H1 (cell line): ENCODE measurements at regions not wholly inside any gene's neighbourhood (a gene's known extent, or its start where the extent isn't known, plus 50 kb on each side); places are given as distances from the start of the nearest gene placed in this dataset.

Experiments used
- CTCF ChIA-PET: fragments of 300-600 bp; sonication (Branson Sonifier 250); formaldehyde crosslinking; loops from one replicate; lab custom pipeline; 2021; ENCODE audit not compliant: partially characterized antibody; lab: Charles Lee
- POLR2A ChIA-PET: fragments of 300-600 bp; sonication (Branson Sonifier 250); formaldehyde crosslinking; loops from one replicate; lab custom pipeline; 2021; ENCODE audit warnings: inconsistent platforms; ENCODE audit not compliant: partially characterized antibody; lab: Charles Lee
- DNase-seq, 2 experiments: peaks; one replicate each; pipeline versions ENCODE4 v3.0.0 to v3.0.0-alpha.2; 2010 to 2022; ENCODE audit warnings: low spot score in 2 of 2, low read depth in 1 of 2, mixed read lengths in 1 of 2
- FAIRE-seq: peaks from 2 replicates; lab custom pipeline; 2011; peaks lifted over from hg19 to GRCh38; lab: Jason Lieb, UNC
- H2AFZ ChIP-seq: 2 replicates; pipeline ENCODE4 v1.8.1; 2012; ENCODE audit warnings: low read length, inconsistent platforms
- H2AK5ac ChIP-seq: 2 replicates; pipeline ENCODE4 v1.6.1; 2013; ENCODE audit warnings: low read depth, low read length
- H2BK120ac ChIP-seq: replicated peaks from 2 replicates; pipeline ENCODE3; 2013; ENCODE audit warnings: low read depth, low read length, inconsistent platforms
- H2BK12ac ChIP-seq: 2 replicates; pipeline ENCODE4 v1.6.1; 2013; ENCODE audit warnings: low read depth, low read length
- H2BK15ac ChIP-seq: 2 replicates; pipeline ENCODE4 v1.6.1; 2013; ENCODE audit warnings: low read length
- H2BK20ac ChIP-seq: 2 replicates; pipeline ENCODE4 v1.6.1; 2013; ENCODE audit warnings: low read length
- H2BK5ac ChIP-seq: 2 replicates; pipeline ENCODE4 v1.6.1; 2013; ENCODE audit warnings: low read depth, low read length
- H3K14ac ChIP-seq: 2 replicates; pipeline ENCODE4 v1.6.1; 2013; ENCODE audit warnings: inconsistent platforms; ENCODE audit not compliant: insufficient read length
- H3K18ac ChIP-seq: 2 replicates; pipeline ENCODE4 v1.6.1; 2013; ENCODE audit warnings: low read length; ENCODE audit errors: extremely low read depth
- H3K23ac ChIP-seq: 2 replicates; pipeline ENCODE4 v1.6.1; 2013; ENCODE audit warnings: inconsistent platforms; ENCODE audit not compliant: insufficient read length
- H3K23me2 ChIP-seq: 2 replicates; pipeline ENCODE4 v1.6.1; 2013; ENCODE audit warnings: low read depth, low read length
- H3K27ac ChIP-seq: 2 replicates; pipeline ENCODE4 v1.6.1; 2011; ENCODE audit warnings: low read depth, low read length, inconsistent platforms
- H3K27me3 ChIP-seq, 4 experiments: replicated peaks in 1 of 4; 1 replicate in 1 of 4; 2 replicates in 3 of 4; pipeline versions ENCODE4 v1.6.1 to v1.8.1; 2011 to 2013; ENCODE audit warnings: low read length in 3 of 4, mild to moderate bottlenecking in 3 of 4, inconsistent platforms in 2 of 4, mixed read lengths in 2 of 4, moderate library complexity in 1 of 4; ENCODE audit not compliant: control insufficient read depth in 3 of 4, insufficient read depth in 3 of 4; ENCODE audit errors: extremely low read depth in 1 of 4
- H3K36me3 ChIP-seq, 4 experiments: 2 replicates each; pipeline versions ENCODE4 v1.6.1 to v1.8.1; 2011 to 2013; ENCODE audit warnings: mild to moderate bottlenecking in 4 of 4, low read length in 3 of 4, moderate library complexity in 2 of 4, control low read depth in 1 of 4, inconsistent platforms in 1 of 4; ENCODE audit not compliant: insufficient read depth in 4 of 4, control insufficient read depth in 2 of 4
- H3K4ac ChIP-seq: replicated peaks from 2 replicates; pipeline ENCODE3; 2013; ENCODE audit warnings: low read length, low read depth, mixed read lengths, inconsistent platforms; ENCODE audit not compliant: insufficient read length
- H3K4me1 ChIP-seq, 4 experiments: replicated peaks in 1 of 4; 1 replicate in 1 of 4; 2 replicates in 3 of 4; pipeline versions ENCODE4 v1.6.1 to v1.8.1; 2011 to 2013; ENCODE audit warnings: low read length in 3 of 4, inconsistent platforms in 2 of 4, mixed read lengths in 1 of 4; ENCODE audit not compliant: insufficient read depth in 4 of 4, control insufficient read depth in 3 of 4
- H3K4me2 ChIP-seq, 2 experiments: 2 replicates each; pipeline versions ENCODE4 v1.6.1 to v1.8.1; 2011 to 2013; ENCODE audit warnings: low read depth in 2 of 2, low read length in 2 of 2, control low read depth in 1 of 2, inconsistent platforms in 1 of 2, mild to moderate bottlenecking in 1 of 2; ENCODE audit not compliant: insufficient read depth in 1 of 2
- H3K4me3 ChIP-seq, 4 experiments: fragments of 200-600, 300-600 bp in 1 of 4; sonication (generic), shearing (Covaris generic), sonication (Bioruptor Twin) in 1 of 4; 2 replicates each; pipeline versions ENCODE4 v1.5.1 to v1.8.1; 2011 to 2016; ENCODE audit warnings: low read length in 4 of 4, low read depth in 3 of 4, control low read depth in 2 of 4, inconsistent platforms in 2 of 4, mild to moderate bottlenecking in 2 of 4, mixed read lengths in 1 of 4, moderate library complexity in 1 of 4; ENCODE audit not compliant: insufficient read depth in 2 of 4; ENCODE audit errors: extremely low read depth in 1 of 4
- H3K56ac ChIP-seq: replicated peaks from 2 replicates; pipeline ENCODE3; 2013; ENCODE audit warnings: low read depth, mild to moderate bottlenecking, mixed read lengths, low read length, inconsistent platforms; ENCODE audit not compliant: insufficient read length
- H3K79me1 ChIP-seq: 2 replicates; pipeline ENCODE4 v1.6.1; 2013; ENCODE audit warnings: low read depth, low read length, control low read depth
- H3K79me2 ChIP-seq, 2 experiments: 2 replicates each; pipeline versions ENCODE4 v1.6.1 to v1.8.1; 2012 to 2013; ENCODE audit warnings: low read length in 2 of 2, mild to moderate bottlenecking in 2 of 2, inconsistent platforms in 1 of 2; ENCODE audit not compliant: insufficient read depth in 2 of 2, control insufficient read depth in 1 of 2
- H3K9ac ChIP-seq, 4 experiments: replicated peaks in 1 of 4; 1 replicate in 1 of 4; 2 replicates in 3 of 4; pipeline versions ENCODE4 v1.6.1 to v1.8.1; 2011 to 2013; ENCODE audit warnings: low read depth in 3 of 4, low read length in 3 of 4, control low read depth in 2 of 4, mild to moderate bottlenecking in 2 of 4, moderate library complexity in 2 of 4, inconsistent platforms in 1 of 4; ENCODE audit errors: extremely low read depth in 1 of 4
- H3K9me3 ChIP-seq, 2 experiments: 2 replicates each; pipeline versions ENCODE4 v1.6.1 to v1.8.1; 2012 to 2013; ENCODE audit warnings: mild to moderate bottlenecking in 2 of 2, moderate library complexity in 2 of 2, control low read depth in 1 of 2, inconsistent platforms in 1 of 2, low read depth in 1 of 2, low read length in 1 of 2, mixed read lengths in 1 of 2; ENCODE audit not compliant: insufficient read depth in 2 of 2
- H4K20me1 ChIP-seq, 2 experiments: replicated peaks in 1 of 2; 2 replicates each; pipeline versions ENCODE3 to v1.8.1; 2011 to 2013; ENCODE audit warnings: inconsistent platforms in 2 of 2, low read length in 2 of 2, mild to moderate bottlenecking in 1 of 2; ENCODE audit not compliant: insufficient read depth in 2 of 2, control insufficient read depth in 1 of 2
- H4K5ac ChIP-seq: 2 replicates; pipeline ENCODE4 v1.6.1; 2013; ENCODE audit warnings: low read length, low read depth, mixed read lengths, inconsistent platforms; ENCODE audit not compliant: insufficient read length
- H4K8ac ChIP-seq: 2 replicates; pipeline ENCODE4 v1.8.0; 2013; ENCODE audit warnings: mild to moderate bottlenecking, moderate library complexity, low read length, inconsistent platforms; ENCODE audit not compliant: insufficient read depth; ENCODE audit errors: extremely low read depth
- H4K91ac ChIP-seq: replicated peaks from 2 replicates; pipeline ENCODE3; 2013; ENCODE audit warnings: low read length, mixed read lengths, inconsistent platforms; ENCODE audit not compliant: insufficient read length
- CREB1 ChIP-seq: IDR thresholded peaks from 2 replicates; pipeline ENCODE4 v1.6.1; 2012; ENCODE audit warnings: inconsistent platforms
- CTBP2 ChIP-seq: IDR thresholded peaks from 2 replicates; pipeline ENCODE4 v1.7.0; 2011; ENCODE audit warnings: borderline replicate concordance, mild to moderate bottlenecking, moderate library complexity, mixed read lengths, low read length; ENCODE audit not compliant: insufficient read depth, insufficient read length
- KDM5A ChIP-seq: fragments of 200-600 bp; IDR thresholded peaks from 2 replicates; pipeline ENCODE4 v1.7.1; 2012; ENCODE audit warnings: mild to moderate bottlenecking, low read length, inconsistent platforms, mixed read lengths
- RAD21 ChIP-seq, 2 experiments: IDR thresholded peaks in 1 of 2; conservative IDR thresholded peaks in 1 of 2; 2 replicates each; pipeline ENCODE4 v1.6.1; 2011; ENCODE audit warnings: low read depth in 2 of 2, low read length in 2 of 2, improper control_type of control experiment in 1 of 2, inconsistent platforms in 1 of 2, mild to moderate bottlenecking in 1 of 2, moderate library complexity in 1 of 2
- SIN3A ChIP-seq, 2 experiments: IDR thresholded peaks in 1 of 2; conservative IDR thresholded peaks in 1 of 2; 2 replicates each; pipeline ENCODE4 v1.6.1; 2011 to 2012; ENCODE audit warnings: low read length in 2 of 2, improper control_type of control experiment in 1 of 2, low read depth in 1 of 2, mild to moderate bottlenecking in 1 of 2
- TF ChIP-seq, protein P1 (sequence below), 3 experiments: IDR thresholded peaks; 1 replicate in 2 of 3; 2 replicates in 1 of 3; pipeline versions ENCODE4 v1.5.1 to v1.6.1; 2011; ENCODE audit warnings: low read length in 3 of 3, mild to moderate bottlenecking in 3 of 3, inconsistent platforms in 2 of 3, low read depth in 1 of 3, moderate library complexity in 1 of 3; ENCODE audit not compliant: insufficient read depth in 1 of 3; ENCODE audit errors: control extremely low read depth in 1 of 3

DNA sequence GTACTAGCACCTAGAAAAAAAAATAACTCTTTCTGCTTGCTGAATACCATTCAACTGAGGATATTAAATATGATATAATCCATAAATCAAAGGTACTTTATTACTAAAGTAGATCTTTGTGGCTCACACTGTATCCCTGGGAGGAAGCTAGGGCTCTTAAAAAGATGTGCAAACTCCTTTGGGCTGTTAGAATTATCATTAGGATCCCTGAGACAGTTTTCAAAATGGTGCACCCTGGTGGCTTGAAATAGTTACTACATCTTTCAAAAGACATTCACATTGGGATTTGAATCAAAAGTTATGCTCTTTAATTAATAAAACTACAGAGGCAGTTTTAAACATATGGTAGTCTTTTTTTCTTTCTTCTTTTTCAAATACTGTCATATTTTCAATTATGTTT is 228.5 kb upstream of the G2E3 start:
- no peak overlapping the region for H4K91ac ChIP-seq
- H3K23ac ChIP-seq, result no peak overlapping the region
- no peaks in the 10 kb centered on the region for H3K23me2 ChIP-seq
- H3K27me3 ChIP-seq, result no peaks in the 10 kb centered on the region
- H2BK5ac ChIP-seq, result no peak overlapping the region
- no peak overlapping the region for H2BK15ac ChIP-seq
- H2BK12ac ChIP-seq, result no peak overlapping the region
- no peak overlapping the region for H3K4me2 ChIP-seq
- no peak for TF ChIP-seq CREB1
- no peak for TF ChIP-seq KDM5A
- TF ChIP-seq RAD21 (IDR thresholded peaks at IDR 0.05 in 1 of 2, conservative IDR thresholded peaks at IDR 0.05 in 1 of 2; ENCODE audit: low read depth in 2 of 2, low read length in 2 of 2), result peak in 1 of 2 experiments; percentile 23; a peak in 1 of 4 replicates
- no peak for TF ChIP-seq CTBP2
- no peak for TF ChIP-seq SIN3A (conservative IDR thresholded peaks at IDR 0.05 in 1 of 2, IDR thresholded peaks at IDR 0.05 in 1 of 2; ENCODE audit: low read depth in 1 of 2, low read length in 2 of 2)
- TF ChIP-seq, protein P1, sequence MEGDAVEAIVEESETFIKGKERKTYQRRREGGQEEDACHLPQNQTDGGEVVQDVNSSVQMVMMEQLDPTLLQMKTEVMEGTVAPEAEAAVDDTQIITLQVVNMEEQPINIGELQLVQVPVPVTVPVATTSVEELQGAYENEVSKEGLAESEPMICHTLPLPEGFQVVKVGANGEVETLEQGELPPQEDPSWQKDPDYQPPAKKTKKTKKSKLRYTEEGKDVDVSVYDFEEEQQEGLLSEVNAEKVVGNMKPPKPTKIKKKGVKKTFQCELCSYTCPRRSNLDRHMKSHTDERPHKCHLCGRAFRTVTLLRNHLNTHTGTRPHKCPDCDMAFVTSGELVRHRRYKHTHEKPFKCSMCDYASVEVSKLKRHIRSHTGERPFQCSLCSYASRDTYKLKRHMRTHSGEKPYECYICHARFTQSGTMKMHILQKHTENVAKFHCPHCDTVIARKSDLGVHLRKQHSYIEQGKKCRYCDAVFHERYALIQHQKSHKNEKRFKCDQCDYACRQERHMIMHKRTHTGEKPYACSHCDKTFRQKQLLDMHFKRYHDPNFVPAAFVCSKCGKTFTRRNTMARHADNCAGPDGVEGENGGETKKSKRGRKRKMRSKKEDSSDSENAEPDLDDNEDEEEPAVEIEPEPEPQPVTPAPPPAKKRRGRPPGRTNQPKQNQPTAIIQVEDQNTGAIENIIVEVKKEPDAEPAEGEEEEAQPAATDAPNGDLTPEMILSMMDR (IDR thresholded peaks at IDR 0.05; ENCODE audit: control extremely low read depth in 1 of 3, insufficient read depth in 1 of 3, low read depth in 1 of 3, low read length in 3 of 3), result peak in 2 of 3 experiments; percentile 10 to 38; a peak in 2 of 4 replicates
- DNase-seq, result no peak
- no peak for FAIRE-seq
- no peak overlapping the region for H3K4ac ChIP-seq
- H3K4me3 ChIP-seq, result no peak overlapping the region
- H2BK120ac ChIP-seq, result no peak overlapping the region
- ChIA-PET POLR2A (no interaction called here), CTCF (interaction anchor here (0.7 to 2.9 kb wide), 15 partner anchors 10 to 122 kb away, joined by 3 to 12 read pairs (median 3); no protein-coding TSS in a partner anchor)
- H3K14ac ChIP-seq, result no peak overlapping the region
- peaks cover 0 to 4% of the 10 kb centered on the region in 2 experiments; a peak in 1 of 4 replicates for H3K9me3 ChIP-seq
- H3K79me1 ChIP-seq, result no peaks in the 10 kb centered on the region
- no peak overlapping the region for H2AK5ac ChIP-seq
- no peak overlapping the region for H4K8ac ChIP-seq
- H3K18ac ChIP-seq, result no peak overlapping the region
- H2AFZ ChIP-seq, result no peak overlapping the region
- H2BK20ac ChIP-seq, result no peak overlapping the region
- no peak overlapping the region for H3K56ac ChIP-seq
- H3K27ac ChIP-seq, result no peak overlapping the region
- no peaks in the 10 kb centered on the region for H3K36me3 ChIP-seq
- no peak overlapping the region for H4K5ac ChIP-seq
- no peak overlapping the region for H3K9ac ChIP-seq
- H3K79me2 ChIP-seq, result no peaks in the 10 kb centered on the region
- no peaks in the 10 kb centered on the region for H4K20me1 ChIP-seq
- no peaks in the 10 kb centered on the region for H3K4me1 ChIP-seq
